Bronchial epithelial cell (primary cell): ENCODE measurements at regions not wholly inside any gene's neighbourhood (a gene's known extent, or its start where the extent isn't known, plus 50 kb on each side); places are given as distances from the start of the nearest gene placed in this dataset.

ENCODE experiments used
- DNase-seq: peaks from one replicate; pipeline ENCODE4 v3.0.0-alpha.2; 2010; ENCODE audit warnings: low read depth
- FAIRE-seq: peaks from 2 replicates; lab custom pipeline; 2011; peaks lifted over from hg19 to GRCh38; lab: Jason Lieb, UNC
- H3K27me3 ChIP-seq: 2 replicates; pipeline ENCODE4 v1.5.1; 2011; ENCODE audit warnings: low read length; ENCODE audit not compliant: control insufficient read depth, insufficient read depth
- H3K36me3 ChIP-seq: 2 replicates; pipeline ENCODE4 v1.5.1; 2011; ENCODE audit warnings: low read length; ENCODE audit not compliant: control insufficient read depth, insufficient read depth
- H3K4me3 ChIP-seq: 2 replicates; pipeline ENCODE4 v1.5.1; 2011; ENCODE audit warnings: mild to moderate bottlenecking, low read depth, low read length, control low read depth
- CTCF ChIP-seq: IDR thresholded peaks from 2 replicates; pipeline ENCODE4 v1.5.1; 2011; ENCODE audit warnings: mild to moderate bottlenecking, moderate library complexity, low read length, control low read depth, inconsistent platforms; ENCODE audit not compliant: insufficient read depth, severe bottlenecking

DNA sequence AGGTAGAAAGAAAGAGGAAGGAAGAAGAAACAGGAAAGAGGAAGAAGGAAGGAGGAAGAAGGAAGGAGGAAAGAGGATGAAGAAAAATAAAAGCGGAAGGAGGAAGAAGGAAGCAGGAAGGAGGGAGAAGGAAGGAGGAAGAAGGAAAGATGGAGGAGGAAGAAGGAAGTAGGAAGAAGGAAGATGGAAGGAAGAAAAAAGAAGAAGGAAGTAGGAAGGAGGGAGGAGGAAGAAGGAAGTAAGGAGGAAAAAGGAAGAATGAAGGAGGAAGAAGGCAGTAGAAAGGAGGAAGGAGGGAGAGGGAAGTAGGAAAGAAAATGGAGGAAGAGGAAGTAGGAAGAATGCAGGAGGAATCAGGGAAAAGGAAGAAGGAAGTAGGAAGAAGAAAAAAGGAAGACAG lies 191.1 kb upstream of the TBL1X start:
- TF ChIP-seq CTCF: no peak
- H3K4me3 ChIP-seq: no peak overlapping the region
- H3K36me3 ChIP-seq: no peaks in the 10 kb centered on the region
- FAIRE-seq: no peak
- DNase-seq: no peak
- no peaks in the 10 kb centered on the region for H3K27me3 ChIP-seq

DNA sequence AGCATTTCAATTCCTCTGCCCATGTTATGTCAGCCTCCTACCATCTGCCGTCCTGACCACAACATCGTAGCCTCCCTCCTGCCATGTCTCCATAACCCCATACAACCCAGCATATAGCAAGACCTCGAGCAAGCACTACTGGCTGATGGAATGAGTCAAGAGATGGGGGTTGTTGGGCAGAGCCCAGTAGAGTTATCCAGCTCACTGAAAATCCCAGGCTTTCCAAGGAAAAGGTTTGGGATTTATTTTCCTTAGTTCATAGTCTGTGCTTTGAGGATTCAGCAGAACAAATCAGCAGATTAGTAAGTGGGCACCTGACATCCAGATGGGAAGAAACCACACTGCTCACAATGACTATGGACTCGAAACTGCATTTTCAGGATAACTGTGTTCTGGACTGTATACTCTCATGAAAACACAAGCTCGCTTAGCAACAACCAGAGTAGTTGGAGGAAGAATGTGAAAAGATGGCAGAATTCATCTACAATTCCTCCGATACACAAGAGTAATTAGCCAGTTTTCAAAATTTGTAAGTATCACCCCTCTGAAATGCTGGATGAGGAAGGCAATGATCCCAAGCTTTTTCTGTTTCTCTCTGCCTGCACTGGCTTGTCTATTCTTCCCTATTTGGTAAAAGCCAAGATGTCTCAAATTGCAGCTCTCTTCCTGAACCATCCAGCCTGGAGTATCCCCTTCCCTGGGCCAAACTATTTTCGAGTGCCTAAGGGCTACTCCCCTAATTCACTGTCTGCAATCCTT lies 186.2 kb upstream of the TBL1X start:
- no peak for FAIRE-seq
- Histone ChIP-seq H3K4me3 (no peak overlapping the region), H3K36me3 (no peaks in the 10 kb centered on the region), H3K27me3 (no peaks in the 10 kb centered on the region)
- TF ChIP-seq CTCF: no peak
- DNase-seq: no peak

DNA sequence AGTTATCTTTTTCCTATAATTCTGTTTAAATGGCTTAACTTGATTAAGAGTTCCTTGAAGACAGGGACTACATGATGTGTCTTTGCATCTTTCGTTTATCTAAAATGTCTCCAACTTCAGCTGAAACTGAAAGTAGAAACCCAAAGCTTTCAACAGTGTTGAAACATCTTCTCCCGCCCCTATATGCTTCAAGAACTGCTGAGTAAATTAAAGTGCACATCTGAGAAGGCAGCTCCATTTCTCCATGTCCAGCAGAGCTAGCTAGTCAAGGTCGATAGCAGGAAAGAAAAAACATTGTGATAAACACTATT lies 185.7 kb upstream of the TBL1X start:
- Histone ChIP-seq H3K4me3 (no peak overlapping the region), H3K27me3 (no peaks in the 10 kb centered on the region), H3K36me3 (no peaks in the 10 kb centered on the region)
- no peak for DNase-seq
- no peak for FAIRE-seq
- no peak for TF ChIP-seq CTCF

DNA sequence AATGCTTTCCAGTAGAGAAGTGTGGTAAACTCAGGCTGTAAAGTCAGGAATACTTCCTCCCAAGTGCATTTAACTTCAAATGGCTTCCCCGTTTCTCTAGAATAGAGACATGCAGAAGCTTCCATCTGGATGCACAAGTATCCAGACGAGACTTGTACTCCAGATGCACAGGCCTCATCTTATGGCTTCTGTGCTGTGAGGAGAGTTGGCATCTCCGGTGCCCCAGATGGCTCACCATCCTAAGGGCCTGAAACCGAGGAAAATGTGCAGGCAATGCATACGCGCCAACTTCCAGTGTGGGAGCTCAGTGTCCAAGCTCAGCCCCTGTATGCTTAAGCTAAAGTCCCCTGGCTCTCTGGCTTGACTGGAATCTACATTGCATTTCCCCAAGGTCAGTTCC lies 184.0 kb upstream of the TBL1X start:
- no peak for FAIRE-seq
- H3K36me3 ChIP-seq: no peaks in the 10 kb centered on the region
- no peak for TF ChIP-seq CTCF
- no peaks in the 10 kb centered on the region for H3K27me3 ChIP-seq
- DNase-seq: no peak
- H3K4me3 ChIP-seq: no peak overlapping the region

GRCh38 chrX:9282325-9282724 lies 182.5 kb upstream of the TBL1X start:
- TF ChIP-seq CTCF: no peak
- no peak overlapping the region for H3K4me3 ChIP-seq
- H3K36me3 ChIP-seq: no peaks in the 10 kb centered on the region
- no peak for FAIRE-seq
- no peak for DNase-seq
- no peaks in the 10 kb centered on the region for H3K27me3 ChIP-seq

GRCh38 chrX:9285342-9285771 lies 179.5 kb upstream of the TBL1X start:
- FAIRE-seq: no peak
- TF ChIP-seq CTCF: no peak
- Histone ChIP-seq H3K36me3 (no peaks in the 10 kb centered on the region), H3K27me3 (no peaks in the 10 kb centered on the region), H3K4me3 (no peak overlapping the region)
- no peak for DNase-seq
